SHP77 (cell line): ENCODE measurements at regions not wholly inside any gene's neighbourhood (a gene's known extent, or its start where the extent isn't known, plus 50 kb on each side); places are given as distances from the start of the nearest gene placed in this dataset.
A peak's percentile ranks its signal among the peaks of the same experiment; 100 is the strongest.

Experiments
- DNase-seq, 2 experiments: peaks; one replicate each; lab custom pipeline; 2025; lab: John Stamatoyannopoulos, UW

DNA sequence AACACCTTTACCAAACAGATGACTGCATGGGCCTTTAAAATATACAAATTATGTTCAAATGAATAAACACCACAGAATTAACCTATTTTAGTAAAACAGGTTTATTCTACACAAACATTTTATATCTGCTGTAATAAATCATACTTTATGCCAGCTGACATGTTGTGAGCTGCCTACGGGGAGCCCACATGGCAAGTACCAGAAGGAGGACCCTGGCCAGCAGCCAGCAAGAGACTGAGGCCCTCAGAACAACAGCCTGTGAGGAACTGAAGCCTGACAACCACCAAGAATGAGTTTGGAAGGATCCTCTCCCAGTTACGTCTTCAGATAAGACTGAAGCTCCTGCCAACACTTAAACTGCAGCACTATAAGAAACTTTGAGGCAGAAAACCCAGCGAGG, 377.0 kb downstream of the PDGFC start:
- DNase-seq = peak in 1 of 2 experiments; percentile 47

DNA sequence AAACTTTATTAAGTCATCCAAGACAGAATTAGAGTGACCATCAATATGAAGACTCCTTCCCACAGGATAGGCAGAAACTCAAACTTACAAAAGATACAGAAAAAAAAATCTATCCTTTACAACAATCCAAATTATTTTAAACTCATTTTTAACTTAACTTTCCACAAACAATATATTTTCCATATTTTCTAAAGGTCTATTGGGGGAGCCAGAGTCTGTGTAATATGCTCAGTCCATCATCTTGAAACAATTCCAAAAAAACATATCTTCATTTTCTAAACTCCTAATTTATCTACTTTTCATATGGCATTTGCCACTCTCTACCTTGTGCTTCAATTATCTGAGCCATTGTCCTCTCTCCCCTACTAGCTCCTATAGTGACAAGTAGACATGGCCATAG, 378.1 kb downstream of the PDGFC start:
- no peak for DNase-seq

DNA sequence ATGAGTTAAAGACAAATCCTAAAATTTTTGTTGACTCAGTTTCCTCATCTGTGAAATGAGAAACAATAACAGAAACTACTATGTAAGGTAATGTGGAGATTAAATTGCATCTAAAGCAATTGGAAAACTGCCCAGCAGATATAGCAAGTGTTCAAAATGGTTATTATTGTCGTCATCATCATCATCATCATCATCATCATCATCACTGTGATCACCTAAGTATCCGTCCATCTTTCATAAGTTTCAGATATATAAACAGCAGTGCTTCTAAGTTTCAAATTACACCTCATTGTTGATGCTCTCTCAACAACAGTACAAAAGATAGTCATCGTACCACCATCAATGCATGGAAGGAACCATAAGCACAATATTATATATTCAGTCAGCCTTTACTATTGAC, 379.9 kb downstream of the PDGFC start:
- DNase-seq = no peak

DNA sequence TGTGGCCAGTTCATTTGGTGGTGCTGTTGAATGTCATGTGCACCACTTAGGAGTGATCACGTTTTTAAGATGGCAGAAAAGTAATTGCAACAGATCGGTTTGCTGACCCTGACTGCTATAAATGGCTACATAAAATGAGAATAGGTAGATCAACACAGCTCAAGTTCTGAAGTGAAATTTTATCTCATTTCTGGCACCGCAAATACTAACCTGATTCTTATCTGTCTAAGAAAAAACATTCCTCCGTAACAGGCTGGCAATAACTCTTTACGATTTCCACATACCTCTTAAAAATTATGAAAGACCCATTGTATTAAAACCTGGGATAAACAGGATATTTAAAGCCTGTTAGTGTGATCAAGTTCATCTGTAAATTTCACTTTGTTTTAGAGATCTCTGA, 387.5 kb downstream of the PDGFC start:
- DNase-seq = no peak

DNA sequence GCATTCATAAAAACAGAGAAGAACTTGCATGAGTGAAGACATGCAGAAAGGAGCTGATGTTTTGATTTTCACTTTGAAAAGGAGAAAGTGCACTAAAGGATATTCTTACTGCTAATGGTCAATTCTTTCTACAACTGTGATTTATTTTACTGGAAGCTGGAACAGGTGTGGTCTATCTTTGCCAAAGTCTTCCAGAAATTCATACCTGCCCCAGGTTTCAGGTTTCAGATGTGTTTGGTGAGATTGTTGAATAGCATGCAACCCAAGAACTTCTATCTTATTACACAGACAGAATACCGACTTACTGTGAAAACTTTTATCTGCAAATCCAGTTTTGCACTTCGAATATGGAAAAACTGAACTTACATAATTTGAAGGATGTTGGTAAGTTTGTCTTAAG, 388.3 kb downstream of the PDGFC start:
- DNase-seq = no peak

DNA sequence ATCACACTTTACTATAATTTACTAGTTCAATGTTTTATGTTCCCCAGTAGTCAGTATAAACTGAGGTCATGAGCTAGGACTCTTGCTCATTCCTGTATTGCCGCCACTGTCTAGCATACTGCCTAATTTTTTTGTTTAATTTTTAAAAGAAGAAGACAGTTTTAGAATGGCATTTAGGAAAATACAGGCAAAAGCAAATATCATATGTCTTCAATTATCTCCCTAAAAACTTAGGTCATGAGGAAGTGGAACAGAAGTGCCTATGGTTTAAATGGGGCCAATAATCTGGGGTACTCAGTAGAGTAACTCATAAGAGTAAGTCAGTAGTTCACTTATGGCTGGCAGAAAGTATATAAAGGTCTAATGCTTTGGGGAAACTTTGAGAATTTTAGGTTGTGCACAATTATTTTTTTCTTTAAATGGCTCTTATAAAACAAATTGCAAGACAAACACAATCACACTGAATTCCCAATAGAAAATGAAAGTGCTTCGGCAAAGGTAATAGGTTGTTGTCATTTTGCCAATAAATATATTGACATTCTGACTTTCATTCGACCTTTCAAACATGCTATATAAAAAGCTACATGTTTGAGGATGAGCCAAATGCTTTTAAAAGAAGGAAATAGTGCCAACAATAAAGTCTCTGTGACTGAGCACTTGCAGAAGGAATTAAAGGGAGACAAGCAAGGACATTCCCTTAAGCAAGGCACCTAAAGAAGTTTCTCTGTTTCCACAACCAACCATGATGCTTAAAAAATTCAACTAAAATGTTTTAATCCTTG, 390.1 kb downstream of the PDGFC start:
- no peak for DNase-seq

DNA sequence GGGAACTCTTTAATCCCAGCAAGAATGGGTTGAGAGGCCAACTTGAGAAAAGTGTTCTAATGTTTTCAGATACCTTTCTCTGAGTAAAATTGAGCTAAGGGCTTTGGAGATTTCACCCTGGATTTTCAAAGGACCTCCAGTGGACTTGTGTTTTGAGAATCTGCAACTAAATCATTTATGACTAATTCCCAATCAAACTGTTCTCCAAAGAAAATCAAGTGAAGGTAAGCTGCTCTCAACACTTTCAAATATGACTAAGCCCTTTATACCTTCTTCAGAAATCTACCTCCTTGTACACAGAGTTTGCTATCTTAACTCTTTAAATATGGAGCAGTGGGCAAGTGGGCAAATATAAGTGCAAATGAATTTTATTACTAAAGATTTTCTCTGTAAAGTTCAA, 392.9 kb downstream of the PDGFC start:
- DNase-seq = no peak

DNA sequence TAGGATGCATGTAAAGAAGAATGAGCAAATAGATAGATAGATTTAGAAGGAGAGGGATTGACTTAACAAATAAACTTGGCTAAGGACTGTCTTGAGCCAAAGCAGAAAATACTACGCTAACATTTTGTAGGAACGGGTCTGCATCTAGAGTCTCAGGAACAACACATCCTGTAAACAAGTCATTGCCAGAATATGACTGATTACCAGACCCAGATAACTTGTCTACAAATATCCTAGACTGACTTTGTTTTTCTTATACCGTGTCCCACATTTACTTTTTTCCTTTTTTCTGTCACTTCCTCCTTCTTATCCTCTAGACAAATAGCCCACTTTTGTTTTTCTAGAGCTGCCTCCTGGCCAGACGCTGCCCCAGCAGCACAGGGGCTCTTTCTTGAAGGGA, 393.6 kb downstream of the PDGFC start:
- no peak for DNase-seq

DNA sequence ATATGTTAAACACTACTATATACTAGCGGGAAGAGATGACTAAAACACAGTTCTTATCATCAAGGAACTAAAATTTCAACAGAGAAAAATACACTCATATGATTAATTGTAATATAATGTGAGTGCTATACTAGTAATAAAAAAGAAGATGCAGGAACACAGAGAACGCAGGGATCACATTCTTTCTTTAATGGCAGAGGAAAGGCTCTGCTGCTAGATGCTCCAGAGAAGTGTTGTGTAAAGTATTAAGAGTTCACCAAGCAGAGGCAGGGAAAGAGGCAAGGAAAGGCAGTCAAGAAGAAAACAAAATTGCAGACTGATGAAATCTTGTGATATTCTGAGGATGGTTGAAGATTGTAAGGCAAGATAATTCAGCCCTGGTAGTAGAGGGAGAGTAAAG, 394.7 kb downstream of the PDGFC start:
- DNase-seq = no peak

DNA sequence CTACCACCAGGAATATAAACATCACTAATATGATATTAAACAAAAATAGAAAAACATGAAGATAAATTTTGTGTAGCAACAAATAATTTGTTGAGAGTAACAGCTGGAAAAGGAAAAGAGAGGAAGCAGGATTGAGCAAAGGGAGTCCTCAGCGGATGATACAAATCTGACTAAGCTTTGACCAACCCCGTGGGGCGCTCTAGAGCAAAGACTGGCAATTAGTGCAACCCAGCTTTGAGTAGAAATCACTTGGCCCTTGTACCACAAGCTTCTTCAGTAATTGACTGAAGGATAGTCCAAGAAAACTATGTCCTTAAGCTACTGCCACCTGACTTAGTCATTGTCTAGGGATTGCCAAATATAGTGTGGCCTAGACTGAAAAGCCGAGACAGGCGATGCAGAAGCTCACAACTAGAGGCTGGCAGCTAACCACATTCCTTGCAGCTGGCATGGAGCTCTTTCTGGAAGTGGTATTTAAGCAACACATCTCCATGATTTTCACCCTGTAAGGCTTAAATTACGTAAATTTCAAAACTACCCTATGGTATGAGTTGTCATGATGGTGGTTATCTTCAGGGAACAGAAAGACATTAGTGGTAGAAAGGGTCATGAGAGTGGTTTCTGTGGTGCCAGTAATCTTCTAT, 396.0 kb downstream of the PDGFC start:
- no peak for DNase-seq

DNA sequence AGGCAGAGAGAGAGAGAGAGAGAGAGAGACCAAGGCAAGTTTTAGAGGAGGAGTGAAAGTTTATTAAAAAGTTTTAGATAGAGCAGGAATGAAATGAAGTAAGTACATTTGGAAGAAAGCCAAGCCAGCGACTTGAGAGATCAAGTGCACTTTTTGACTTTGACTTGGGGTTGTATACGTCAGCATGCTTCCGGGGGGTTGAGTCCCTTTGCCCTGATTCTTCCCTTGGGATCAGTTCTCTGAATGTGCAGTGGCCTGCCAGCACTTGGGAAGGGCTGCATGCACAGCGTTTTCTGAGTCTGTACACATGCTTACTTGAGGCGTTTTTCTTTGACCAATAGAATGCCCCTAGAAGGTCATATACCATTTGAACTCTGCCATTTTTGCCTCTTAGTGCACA, 400.5 kb downstream of the PDGFC start:
- no peak for DNase-seq

DNA sequence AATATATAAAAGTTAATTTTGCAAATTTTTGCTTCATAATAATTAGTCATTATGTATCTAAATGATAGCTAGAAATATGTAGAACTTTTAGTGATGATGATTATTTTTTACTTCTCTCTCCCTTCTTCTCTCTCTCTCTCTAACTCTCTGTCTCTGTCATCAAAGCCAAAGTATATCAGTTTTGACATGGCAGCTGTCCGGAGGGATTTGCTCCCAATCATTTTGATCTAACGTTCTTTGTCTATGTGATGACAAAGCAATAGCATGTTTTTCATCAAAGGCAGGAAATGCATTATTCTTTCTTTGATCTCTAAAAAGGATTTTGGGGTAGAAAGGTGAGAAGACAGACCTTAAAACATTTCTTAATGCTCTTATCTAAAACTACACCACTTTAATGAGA, 402.1 kb downstream of the PDGFC start:
- no peak for DNase-seq

DNA sequence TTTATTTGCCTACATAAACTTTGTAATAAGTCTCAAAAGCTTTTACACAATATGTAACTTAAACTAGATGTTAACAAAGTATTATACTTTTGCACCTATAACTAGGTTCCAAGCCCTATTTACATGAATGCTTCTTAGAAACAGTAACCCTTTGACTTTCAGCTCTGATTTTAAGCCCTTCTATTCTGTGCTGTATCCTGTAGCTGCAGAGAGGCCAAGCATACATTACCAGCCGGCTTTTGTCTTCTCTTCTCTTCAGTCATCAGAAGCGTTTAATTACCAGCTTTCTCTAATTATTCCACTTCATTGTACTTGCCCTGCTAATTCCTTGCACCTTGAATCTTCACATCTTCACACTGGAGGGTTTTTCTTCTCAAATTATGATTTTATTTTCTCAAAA, 403.1 kb downstream of the PDGFC start:
- DNase-seq = no peak

DNA sequence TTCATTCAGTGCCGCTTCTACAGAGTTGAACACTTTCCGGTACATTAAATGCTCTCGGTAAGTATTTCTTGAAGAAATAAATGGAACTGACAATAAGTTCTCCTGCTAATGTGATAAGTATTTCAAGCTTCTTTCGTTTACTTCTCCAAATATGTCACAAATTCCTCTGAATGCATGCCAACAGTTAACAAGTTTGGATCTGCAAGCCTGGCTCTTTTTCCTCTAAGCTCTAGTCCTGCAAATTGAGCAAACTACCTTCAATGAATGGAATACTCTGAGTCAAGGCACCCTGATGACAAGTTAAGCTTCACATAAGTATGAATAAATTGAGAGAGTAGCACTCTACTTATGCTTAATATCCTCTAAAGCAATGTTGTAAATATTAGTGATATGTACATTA, 403.6 kb downstream of the PDGFC start:
- DNase-seq = no peak

DNA sequence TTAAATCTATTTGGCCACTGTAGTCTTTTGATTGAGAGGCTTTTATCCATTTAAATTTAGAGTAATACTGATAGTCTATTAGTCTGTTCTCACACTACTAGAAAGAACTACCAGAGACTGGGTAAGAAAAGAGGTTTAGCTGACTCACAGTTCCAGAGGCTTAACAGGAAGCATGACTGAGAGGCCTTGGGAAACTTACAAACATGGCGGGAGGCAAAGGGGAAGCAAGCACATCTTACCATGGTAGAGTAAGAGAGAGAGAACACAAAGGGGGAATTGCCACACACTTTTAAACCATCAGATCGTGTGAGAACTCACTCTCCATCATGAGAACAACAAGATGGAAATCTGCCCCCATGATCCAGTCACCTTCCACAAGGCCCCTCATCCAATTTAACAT, 410.9 kb downstream of the PDGFC start:
- no peak for DNase-seq

DNA sequence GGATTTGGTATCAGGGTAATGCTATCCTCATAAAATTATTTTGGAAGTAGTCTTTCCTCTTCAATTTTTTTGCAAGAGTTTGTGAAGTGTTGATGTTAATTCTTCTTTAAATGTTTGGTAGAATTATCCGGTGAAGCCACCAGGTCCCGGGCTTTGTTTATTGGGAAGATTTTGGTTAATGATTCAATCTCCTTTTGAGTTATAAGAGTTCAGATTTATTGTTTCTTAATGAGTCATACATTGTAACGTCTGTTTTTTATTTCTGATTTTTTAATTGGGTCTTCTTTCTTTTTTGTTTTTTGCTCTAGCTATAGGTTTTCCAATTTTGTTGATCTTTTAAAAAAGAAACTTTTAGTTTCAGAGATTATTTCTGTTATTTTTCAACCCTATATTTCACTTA, 412.3 kb downstream of the PDGFC start:
- DNase-seq = no peak

DNA sequence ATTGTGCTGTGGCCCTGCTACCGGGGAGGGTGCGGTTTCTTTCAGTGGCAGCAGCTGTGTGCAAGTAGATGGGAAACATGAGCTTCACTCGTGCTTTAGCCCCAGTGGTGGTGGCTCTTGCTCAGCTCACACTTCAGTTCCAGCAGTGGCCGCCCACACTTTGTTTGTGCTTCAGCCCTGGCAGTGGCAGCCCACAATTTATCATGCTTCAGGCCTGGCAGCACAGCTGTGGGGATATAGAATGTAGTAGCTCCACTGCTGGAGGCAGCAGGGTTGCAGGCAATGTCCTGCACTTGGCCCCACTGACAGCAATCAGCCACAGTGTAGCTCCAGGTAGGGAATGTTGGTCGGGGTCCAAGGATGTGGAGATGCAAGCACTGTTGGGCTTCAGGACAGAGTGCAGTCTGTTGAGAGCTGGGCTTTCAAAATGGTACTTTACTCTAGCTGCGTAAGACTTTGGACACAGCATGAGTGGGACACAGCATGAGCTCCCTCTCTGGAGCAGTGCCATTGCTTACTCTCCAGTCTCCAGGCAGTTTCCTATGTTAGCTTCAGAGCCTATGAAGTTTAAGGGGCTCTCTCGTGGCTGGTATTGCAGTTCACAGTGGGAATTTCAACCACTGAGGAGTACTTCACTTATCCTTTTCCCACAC, 413.1 kb downstream of the PDGFC start:
- peak in 1 of 2 experiments; percentile 19 for DNase-seq

DNA sequence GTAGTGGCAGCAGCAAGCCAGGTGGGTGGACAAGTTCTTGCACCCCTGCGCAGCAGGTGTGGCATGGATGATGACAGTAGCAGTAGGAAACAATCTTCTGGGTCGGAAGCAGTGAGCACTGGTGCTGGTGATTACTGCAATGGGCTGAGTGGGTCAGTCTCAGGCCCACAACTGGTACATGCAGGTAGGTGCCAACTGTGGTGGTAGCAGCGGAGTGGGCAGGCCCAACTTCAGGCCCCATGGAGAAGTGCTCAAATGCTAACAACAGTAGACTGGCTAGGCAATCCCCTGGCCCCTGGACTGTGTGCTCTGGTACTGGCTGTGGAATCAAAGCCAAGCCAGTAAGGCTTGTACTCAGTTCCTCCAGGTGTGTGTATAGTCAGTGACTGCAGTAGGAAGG, 413.7 kb downstream of the PDGFC start:
- no peak for DNase-seq

DNA sequence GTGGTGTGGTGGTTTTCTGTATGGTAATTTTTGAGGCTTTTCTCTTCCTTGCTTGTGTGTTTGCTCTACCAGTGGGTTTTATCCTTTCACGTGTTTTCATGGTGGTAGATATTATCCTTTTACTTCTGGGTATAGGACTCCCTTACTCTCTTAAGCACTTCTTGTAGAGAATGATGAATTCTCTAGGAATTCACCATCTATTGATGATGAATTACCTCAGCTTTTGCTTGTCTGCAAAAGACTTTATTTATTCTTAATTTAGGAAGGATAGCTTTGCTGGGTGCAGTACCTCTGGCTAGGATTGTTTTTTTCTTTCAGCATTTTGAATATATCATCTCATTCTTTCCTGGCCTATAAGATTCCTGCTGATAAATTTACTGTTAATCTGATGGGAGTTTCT, 415.3 kb downstream of the PDGFC start:
- no peak for DNase-seq

DNA sequence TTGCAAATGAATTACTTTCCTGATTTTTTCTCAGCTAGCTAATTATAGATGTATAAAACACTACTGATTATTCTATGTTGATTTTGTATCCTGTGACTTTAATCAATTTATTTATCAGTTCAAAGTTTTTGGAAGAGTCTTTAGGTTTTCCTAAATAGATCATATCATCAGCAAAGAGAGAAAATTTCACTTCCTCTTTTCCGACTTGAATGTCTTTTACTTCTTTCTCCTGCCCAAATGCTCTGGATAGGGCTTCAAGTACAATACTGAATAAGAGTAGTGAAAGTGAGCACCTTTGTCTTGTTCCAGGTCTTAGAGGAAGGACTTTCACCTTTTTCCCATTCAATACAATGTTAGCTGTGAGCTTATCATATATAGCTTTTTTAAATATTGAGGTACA, 417.9 kb downstream of the PDGFC start:
- DNase-seq = no peak

DNA sequence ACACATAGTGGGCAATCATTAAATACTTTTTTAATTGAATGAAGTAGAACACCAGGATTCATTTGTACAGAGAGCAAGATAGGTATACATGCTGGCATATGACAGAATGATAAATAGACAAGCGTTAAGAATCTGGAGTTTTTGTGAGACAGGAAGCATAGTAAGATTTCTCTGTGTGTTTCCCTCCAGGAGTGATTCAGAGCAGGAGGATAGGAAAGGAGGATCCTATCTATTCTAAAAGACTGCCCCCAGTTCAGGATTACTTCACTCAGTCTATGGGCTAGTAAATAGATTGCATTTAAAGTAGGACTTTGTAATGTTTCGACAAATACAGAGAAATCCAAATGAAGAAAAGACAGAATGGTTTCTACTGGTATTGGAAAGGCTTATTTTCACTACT, 423.7 kb downstream of the PDGFC start:
- no peak for DNase-seq

DNA sequence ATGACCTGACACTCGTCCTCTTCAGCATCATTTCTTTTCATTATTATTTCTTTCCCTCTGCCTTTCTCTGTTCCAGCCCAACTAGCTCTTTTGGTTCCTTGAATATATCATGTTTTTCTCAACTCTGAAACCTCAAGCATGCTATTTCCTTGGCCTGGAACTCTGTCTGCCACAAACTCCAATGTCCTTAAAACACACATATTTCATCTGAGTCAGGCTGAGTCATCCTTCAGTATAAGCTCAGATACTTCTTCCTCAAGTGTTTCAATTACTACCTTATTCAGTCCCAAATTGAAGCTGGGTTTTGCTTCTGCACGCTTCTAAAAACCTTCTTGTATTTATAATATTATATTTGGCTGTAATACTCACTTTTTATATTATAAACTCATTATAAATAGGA, 424.2 kb downstream of the PDGFC start:
- DNase-seq = no peak

DNA sequence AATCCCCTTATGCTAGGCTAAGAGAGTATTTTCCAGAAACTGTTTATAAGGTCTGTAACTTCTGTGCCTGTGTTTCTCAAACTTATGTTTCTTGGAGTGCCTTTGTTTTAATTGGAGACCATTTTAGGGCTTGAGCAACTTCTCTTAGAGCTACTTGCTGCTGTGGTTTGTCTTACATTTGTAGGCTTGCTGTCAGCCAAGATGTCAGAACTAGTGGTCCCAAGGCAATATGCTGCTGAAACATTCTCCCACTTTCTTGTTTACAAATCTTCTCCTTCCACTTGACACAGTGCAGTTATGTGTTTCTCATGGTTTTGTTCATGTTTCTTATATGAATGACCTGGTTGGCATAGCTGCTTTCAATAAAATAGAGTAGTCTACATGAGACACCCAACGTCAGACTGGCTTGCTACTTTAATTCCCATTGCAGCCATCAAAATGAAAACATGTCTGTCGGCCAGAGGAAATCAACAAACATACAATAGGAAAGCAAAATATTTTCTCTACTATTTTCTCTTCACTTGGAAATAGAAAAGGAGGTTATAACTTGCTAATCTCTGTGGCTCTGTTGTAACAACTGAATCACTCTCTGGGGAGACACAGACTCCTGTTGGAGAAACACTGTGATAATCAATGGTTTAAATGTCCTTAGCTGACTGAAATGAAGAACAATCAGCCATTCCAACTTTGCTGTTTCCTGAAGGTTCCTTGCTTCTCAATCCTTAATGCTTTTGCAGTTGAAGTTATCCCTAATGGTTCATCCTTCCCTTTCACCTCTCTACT, 426.4 kb downstream of the PDGFC start:
- DNase-seq = no peak
